ENCODE measurements at regions not wholly inside any gene's neighbourhood (a gene's known extent, or its start where the extent isn't known, plus 50 kb on each side); places are given as distances from the start of the nearest gene placed in this dataset.

GRCh38 chr1:57927003-57927402 is 503.1 kb upstream of the DAB1 start:
- no peak for TF ChIP-seq CTCF (IDR thresholded peaks at IDR 0.05; ENCODE audit: borderline replicate concordance, insufficient read depth, low read depth, low read length)
- H3K4me3 ChIP-seq (ENCODE audit: low read depth, low read length), result no peak overlapping the region

GRCh38 chr1:57926025-57926552 is 502.2 kb upstream of the DAB1 start:
- no peak for TF ChIP-seq CTCF (IDR thresholded peaks at IDR 0.05; ENCODE audit: borderline replicate concordance, insufficient read depth, low read depth, low read length)
- H3K4me3 ChIP-seq (ENCODE audit: low read depth, low read length), result no peak overlapping the region

GRCh38 chr1:57925226-57925625 is 501.4 kb upstream of the DAB1 start:
- TF ChIP-seq CTCF (IDR thresholded peaks at IDR 0.05; ENCODE audit: borderline replicate concordance, insufficient read depth, low read depth, low read length), result no peak
- no peak overlapping the region for H3K4me3 ChIP-seq (ENCODE audit: low read depth, low read length)

- H3K4me3 ChIP-seq (ENCODE audit: low read depth, low read length), result no peak overlapping the region
- TF ChIP-seq CTCF (IDR thresholded peaks at IDR 0.05; ENCODE audit: borderline replicate concordance, insufficient read depth, low read depth, low read length), result no peak
Measured at GRCh38 chr1:57922130-57922529, 498.3 kb upstream of the DAB1 start.

- H3K4me3 ChIP-seq (ENCODE audit: low read depth, low read length), result no peak overlapping the region
- no peak for TF ChIP-seq CTCF (IDR thresholded peaks at IDR 0.05; ENCODE audit: borderline replicate concordance, insufficient read depth, low read depth, low read length)
Measured at GRCh38 chr1:57916041-57916440, 492.2 kb upstream of the DAB1 start.

GRCh38 chr1:57911427-57911826 is 487.6 kb upstream of the DAB1 start:
- no peak for TF ChIP-seq CTCF (IDR thresholded peaks at IDR 0.05; ENCODE audit: borderline replicate concordance, insufficient read depth, low read depth, low read length)
- no peak overlapping the region for H3K4me3 ChIP-seq (ENCODE audit: low read depth, low read length)

- TF ChIP-seq CTCF (IDR thresholded peaks at IDR 0.05; ENCODE audit: borderline replicate concordance, insufficient read depth, low read depth, low read length), result no peak
- no peak overlapping the region for H3K4me3 ChIP-seq (ENCODE audit: low read depth, low read length)
Measured at GRCh38 chr1:57910782-57911181, 486.9 kb upstream of the DAB1 start.
